Loucy (cell line): ENCODE measurements at regions not wholly inside any gene's neighbourhood (a gene's known extent, or its start where the extent isn't known, plus 50 kb on each side); places are given as distances from the start of the nearest gene placed in this dataset.
"Not testable (repeated sequence)": the region's sequence is repeated elsewhere in the genome, so short reads cannot be mapped to it uniquely, and the experiment has no call there.

Experiments
- H2AFZ ChIP-seq: fragments of 200-600 bp; sonication (generic); 2 replicates; pipeline ENCODE4 v1.6.0; 2016; ENCODE audit warnings: antibody characterized with exemption, mild to moderate bottlenecking, low read length, moderate library complexity
- H3F3A ChIP-seq: fragments of 200-600 bp; 2 replicates; pipeline ENCODE4 v1.6.0; 2016; ENCODE audit warnings: antibody characterized with exemption, low read depth, mild to moderate bottlenecking
- H3K27me3 ChIP-seq: fragments of 200-600 bp; sonication (generic); 2 replicates; pipeline ENCODE4 v1.6.1; 2014; ENCODE audit warnings: low read length, mild to moderate bottlenecking; ENCODE audit not compliant: insufficient read depth, poor library complexity, severe bottlenecking
- H3K36me3 ChIP-seq: fragments of 200-600 bp; sonication (generic); 2 replicates; pipeline ENCODE4 v1.6.1; 2016; ENCODE audit warnings: low read length; ENCODE audit not compliant: insufficient read depth
- H3K4me1 ChIP-seq: fragments of 200-600 bp; sonication (generic); 2 replicates; pipeline ENCODE4 v1.5.1; 2014; ENCODE audit warnings: low read length, mild to moderate bottlenecking; ENCODE audit not compliant: insufficient read depth, poor library complexity, severe bottlenecking
- H3K4me2 ChIP-seq: fragments of 200-600 bp; sonication (generic); 2 replicates; pipeline ENCODE4 v1.6.0; 2014; ENCODE audit warnings: antibody characterized with exemption, low read length, low read depth, mild to moderate bottlenecking; ENCODE audit not compliant: poor library complexity, severe bottlenecking
- H3K4me3 ChIP-seq: fragments of 200-600 bp; sonication (generic); 2 replicates; pipeline ENCODE4 v1.5.1; 2014; ENCODE audit warnings: low read length, mild to moderate bottlenecking, mixed read lengths; ENCODE audit not compliant: poor library complexity, severe bottlenecking
- H3K79me2 ChIP-seq: fragments of 200-600 bp; sonication (generic); 2 replicates; pipeline ENCODE4 v1.6.1; 2014; ENCODE audit warnings: low read length; ENCODE audit not compliant: insufficient read depth
- H3K9ac ChIP-seq: fragments of 200-600 bp; sonication (generic); 2 replicates; pipeline ENCODE4 v1.6.0; 2014; ENCODE audit warnings: mild to moderate bottlenecking, low read depth, low read length, moderate library complexity; ENCODE audit not compliant: poor library complexity, severe bottlenecking
- H3K9me2 ChIP-seq: fragments of 200-600 bp; sonication (generic); replicated peaks from 2 replicates; pipeline ENCODE4 v1.6.1; 2016; ENCODE audit warnings: low read depth, low read length, mixed read lengths
- H3K9me3 ChIP-seq: fragments of 200-600 bp; sonication (generic); 2 replicates; pipeline ENCODE4 v1.6.1; 2014; ENCODE audit warnings: mild to moderate bottlenecking, antibody characterized with exemption, low read length, low read depth; ENCODE audit not compliant: insufficient read depth
- H4K20me1 ChIP-seq: fragments of 200-600 bp; sonication (generic); 2 replicates; pipeline ENCODE4 v1.6.0; 2014; ENCODE audit warnings: antibody characterized with exemption, low read length, mild to moderate bottlenecking; ENCODE audit not compliant: insufficient read depth, poor library complexity, severe bottlenecking
- EZH2phosphoT487 ChIP-seq: fragments of 200-600 bp; IDR thresholded peaks from 2 replicates; pipeline ENCODE4 v1.6.1; 2018; ENCODE audit warnings: antibody characterized with exemption, mild to moderate bottlenecking, moderate library complexity, borderline replicate concordance
- TF ChIP-seq, protein P1 (sequence below): fragments of 200-600 bp; sonication (generic); conservative IDR thresholded peaks from 2 replicates; pipeline ENCODE4 v1.5.1; 2014; ENCODE audit warnings: mild to moderate bottlenecking, antibody characterized with exemption, low read length

DNA sequence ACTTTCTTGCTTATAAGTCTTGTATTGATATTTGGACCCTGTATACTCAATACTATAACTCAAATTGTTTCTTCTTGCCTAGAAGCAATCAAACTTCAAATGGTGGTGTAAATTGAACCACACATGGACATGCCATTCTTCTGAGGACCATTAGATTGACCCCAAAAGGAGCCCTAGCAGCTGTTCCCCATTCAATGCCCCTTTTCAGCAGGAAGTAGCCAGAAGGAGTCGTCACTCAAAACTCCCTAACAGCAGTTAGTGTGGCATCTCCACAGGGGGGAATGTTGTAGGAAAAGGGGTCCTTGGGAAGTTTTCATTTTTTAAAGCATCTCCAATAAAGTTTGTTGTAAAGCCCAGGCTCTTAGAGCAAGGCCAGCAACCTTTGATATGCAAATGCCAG, 81.7 kb upstream of the PRL start:
- not testable (repeated sequence) for H3K9ac ChIP-seq, H3K9me2 ChIP-seq, H2AFZ ChIP-seq, H4K20me1 ChIP-seq, H3K9me3 ChIP-seq, H3K36me3 ChIP-seq, H3K4me1 ChIP-seq, H3K79me2 ChIP-seq, H3K4me2 ChIP-seq, H3K4me3 ChIP-seq, H3K27me3 ChIP-seq, H3F3A ChIP-seq

DNA sequence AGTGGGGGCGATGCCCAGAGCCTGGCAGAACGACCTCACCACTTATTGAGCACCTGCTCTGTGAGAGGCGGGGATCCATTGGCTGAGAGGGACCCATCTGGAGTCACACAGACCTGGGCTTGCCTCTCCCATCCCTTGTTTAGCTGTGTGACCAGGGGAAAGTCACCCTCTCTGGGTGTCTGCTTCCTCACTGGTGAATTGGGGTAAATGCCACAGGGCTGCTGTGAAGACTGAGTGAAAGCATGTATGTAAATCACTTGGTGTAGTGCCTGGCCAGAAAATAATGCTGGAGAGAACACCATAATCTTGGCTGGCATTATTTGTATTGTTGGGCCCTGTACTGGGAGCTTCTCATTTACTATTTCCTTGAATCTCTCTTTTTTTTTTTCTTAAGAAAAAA, 83.4 kb upstream of the PRL start:
- H4K20me1 ChIP-seq: no peaks in the 10 kb centered on the region
- no peaks in the 10 kb centered on the region for H3K9me3 ChIP-seq
- no peaks in the 10 kb centered on the region for H3F3A ChIP-seq

DNA sequence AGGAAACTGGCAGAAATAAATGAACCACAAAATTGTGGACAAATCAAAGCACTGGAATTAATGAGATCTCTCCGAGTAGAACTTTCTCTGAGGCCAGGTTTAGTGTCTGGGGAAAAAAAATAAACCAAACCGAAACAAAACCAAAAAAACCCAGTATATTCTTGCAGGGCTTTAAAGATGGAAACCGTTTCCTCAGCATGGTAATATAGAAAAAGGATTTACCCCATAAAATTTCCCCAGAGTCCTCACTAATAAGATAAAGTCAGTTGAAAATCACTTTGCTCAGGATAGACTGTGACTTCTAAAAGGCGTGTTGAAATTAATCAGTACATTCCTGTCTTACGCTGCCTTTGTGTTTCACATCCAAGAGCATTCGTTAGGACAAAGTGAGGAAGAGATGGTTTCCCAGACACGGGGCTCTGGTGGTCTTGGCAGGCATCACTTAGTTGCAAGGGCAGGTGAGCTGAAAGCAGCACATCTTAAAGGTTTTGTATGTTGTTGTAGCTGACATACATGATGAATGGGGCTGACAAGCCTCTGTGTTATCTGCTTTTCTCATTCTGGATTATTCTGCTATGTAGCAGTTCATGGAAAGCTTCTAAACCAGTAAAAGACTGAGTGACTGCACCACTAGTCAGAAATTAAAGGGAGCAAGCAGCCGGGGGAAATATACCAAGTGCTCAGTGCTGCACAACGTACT, 85.2 kb upstream of the PRL start:
- Histone ChIP-seq H3K27me3 (no peaks in the 10 kb centered on the region), H3K9me3 (no peaks in the 10 kb centered on the region), H3K79me2 (no peaks in the 10 kb centered on the region), H3K36me3 (no peaks in the 10 kb centered on the region), H3F3A (no peaks in the 10 kb centered on the region), H3K4me2 (no peak overlapping the region), H3K4me1 (no peaks in the 10 kb centered on the region), H3K9me2 (no peaks in the 10 kb centered on the region), H4K20me1 (no peaks in the 10 kb centered on the region), H3K9ac (no peak overlapping the region), H2AFZ (no peak overlapping the region), H3K4me3 (no peak overlapping the region)
- TF ChIP-seq EZH2phosphoT487: no peak
- TF ChIP-seq, protein P1, sequence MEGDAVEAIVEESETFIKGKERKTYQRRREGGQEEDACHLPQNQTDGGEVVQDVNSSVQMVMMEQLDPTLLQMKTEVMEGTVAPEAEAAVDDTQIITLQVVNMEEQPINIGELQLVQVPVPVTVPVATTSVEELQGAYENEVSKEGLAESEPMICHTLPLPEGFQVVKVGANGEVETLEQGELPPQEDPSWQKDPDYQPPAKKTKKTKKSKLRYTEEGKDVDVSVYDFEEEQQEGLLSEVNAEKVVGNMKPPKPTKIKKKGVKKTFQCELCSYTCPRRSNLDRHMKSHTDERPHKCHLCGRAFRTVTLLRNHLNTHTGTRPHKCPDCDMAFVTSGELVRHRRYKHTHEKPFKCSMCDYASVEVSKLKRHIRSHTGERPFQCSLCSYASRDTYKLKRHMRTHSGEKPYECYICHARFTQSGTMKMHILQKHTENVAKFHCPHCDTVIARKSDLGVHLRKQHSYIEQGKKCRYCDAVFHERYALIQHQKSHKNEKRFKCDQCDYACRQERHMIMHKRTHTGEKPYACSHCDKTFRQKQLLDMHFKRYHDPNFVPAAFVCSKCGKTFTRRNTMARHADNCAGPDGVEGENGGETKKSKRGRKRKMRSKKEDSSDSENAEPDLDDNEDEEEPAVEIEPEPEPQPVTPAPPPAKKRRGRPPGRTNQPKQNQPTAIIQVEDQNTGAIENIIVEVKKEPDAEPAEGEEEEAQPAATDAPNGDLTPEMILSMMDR: no peak

More for the DNA sequence above, 83.4 kb upstream of the PRL start:
- Histone ChIP-seq H3K79me2 (no peaks in the 10 kb centered on the region), H3K9ac (no peak overlapping the region), H3K4me1 (no peaks in the 10 kb centered on the region), H3K9me2 (no peaks in the 10 kb centered on the region), H3K4me2 (no peak overlapping the region), H3K36me3 (no peaks in the 10 kb centered on the region), H3K4me3 (no peak overlapping the region), H3K27me3 (no peaks in the 10 kb centered on the region), H2AFZ (no peak overlapping the region)
- TF ChIP-seq, protein P1: no peak
- no peak for TF ChIP-seq EZH2phosphoT487

DNA sequence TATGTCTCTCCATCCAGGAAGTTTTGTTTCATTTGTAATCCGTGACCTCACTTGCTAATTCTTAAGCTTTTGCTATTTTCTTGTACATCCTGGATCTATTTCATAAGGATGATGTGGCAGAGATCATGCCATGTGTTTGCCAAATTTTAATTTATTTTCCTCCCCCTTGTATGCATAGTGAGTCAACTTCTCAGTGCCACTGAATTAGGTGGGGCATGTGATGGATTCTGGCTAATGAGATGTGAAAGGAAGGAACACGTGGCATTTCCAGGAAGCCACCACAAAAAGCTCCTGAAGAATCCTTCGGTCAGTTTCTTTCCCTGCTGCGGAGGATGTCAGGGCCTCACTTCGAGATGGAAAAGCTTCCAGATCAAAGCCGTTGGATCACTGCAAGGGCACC, 86.2 kb upstream of the PRL start:
- Histone ChIP-seq H3K4me3 (no peak overlapping the region), H3K9me3 (no peaks in the 10 kb centered on the region), H3F3A (no peaks in the 10 kb centered on the region), H3K4me2 (no peak overlapping the region), H4K20me1 (no peaks in the 10 kb centered on the region), H3K79me2 (no peaks in the 10 kb centered on the region), H3K9me2 (no peaks in the 10 kb centered on the region), H3K36me3 (no peaks in the 10 kb centered on the region), H3K9ac (no peak overlapping the region), H2AFZ (no peak overlapping the region), H3K27me3 (no peaks in the 10 kb centered on the region), H3K4me1 (no peaks in the 10 kb centered on the region)
- TF ChIP-seq, protein P1: no peak
- TF ChIP-seq EZH2phosphoT487: no peak
